WTC11 (cell line): ENCODE measurements at regions not wholly inside any gene's neighbourhood (a gene's known extent, or its start where the extent isn't known, plus 50 kb on each side); places are given as distances from the start of the nearest gene placed in this dataset.

Experiments
- CTCF ChIP-seq: fragments of 200-600 bp; IDR thresholded peaks from 2 replicates; pipeline ENCODE4 v1.8.0; 2022; ENCODE audit warnings: antibody characterized with exemption
- RORB ChIP-seq: fragments of 250-450 bp; sonication (Bioruptor Pico); IDR thresholded peaks from 2 replicates; pipeline ENCODE4 v1.9.0; 2021; ENCODE audit warnings: mild to moderate bottlenecking
- ZNF121 ChIP-seq: sonication (generic); formaldehyde crosslinking; IDR thresholded peaks from 2 replicates; pipeline ENCODE4 v1.8.0; 2023; ENCODE audit warnings: missing genetic modification reagents
- ZNF317 ChIP-seq: sonication (generic); formaldehyde crosslinking; IDR thresholded peaks from 2 replicates; pipeline ENCODE4 v1.8.1; 2023; ENCODE audit warnings: low read depth, mild to moderate bottlenecking, moderate library complexity, missing genetic modification reagents, borderline replicate concordance
- ZNF423 ChIP-seq: fragments of 250-450 bp; sonication (Bioruptor Pico); IDR thresholded peaks from 2 replicates; pipeline ENCODE4 v2.1.2; 2022; ENCODE audit warnings: mild to moderate bottlenecking, moderate library complexity
- TF ChIP-seq, protein P1 (sequence below): sonication (generic); formaldehyde crosslinking; IDR thresholded peaks from 2 replicates; pipeline ENCODE4 v1.8.0; 2022; ENCODE audit warnings: mild to moderate bottlenecking, missing genetic modification reagents
- TF ChIP-seq, protein P2 (sequence below): fragments of 250-450 bp; sonication (Bioruptor Pico); IDR thresholded peaks from 2 replicates; pipeline ENCODE4 v1.9.0; 2021; ENCODE audit warnings: moderate library complexity, mild to moderate bottlenecking, inconsistent platforms, borderline replicate concordance

- no peak for TF ChIP-seq CTCF
- no peak for TF ChIP-seq ZNF423 (CRISPR knock-in tag)
- TF ChIP-seq, protein P1, sequence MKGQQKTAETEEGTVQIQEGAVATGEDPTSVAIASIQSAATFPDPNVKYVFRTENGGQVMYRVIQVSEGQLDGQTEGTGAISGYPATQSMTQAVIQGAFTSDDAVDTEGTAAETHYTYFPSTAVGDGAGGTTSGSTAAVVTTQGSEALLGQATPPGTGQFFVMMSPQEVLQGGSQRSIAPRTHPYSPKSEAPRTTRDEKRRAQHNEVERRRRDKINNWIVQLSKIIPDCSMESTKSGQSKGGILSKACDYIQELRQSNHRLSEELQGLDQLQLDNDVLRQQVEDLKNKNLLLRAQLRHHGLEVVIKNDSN (CRISPR knock-in tag): no peak
- TF ChIP-seq, protein P2, sequence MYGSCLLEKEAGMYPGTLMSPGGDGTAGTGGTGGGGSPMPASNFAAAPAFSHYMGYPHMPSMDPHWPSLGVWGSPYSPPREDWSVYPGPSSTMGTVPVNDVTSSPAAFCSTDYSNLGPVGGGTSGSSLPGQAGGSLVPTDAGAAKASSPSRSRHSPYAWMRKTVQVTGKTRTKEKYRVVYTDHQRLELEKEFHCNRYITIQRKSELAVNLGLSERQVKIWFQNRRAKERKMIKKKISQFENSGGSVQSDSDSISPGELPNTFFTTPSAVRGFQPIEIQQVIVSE: no peak
- TF ChIP-seq ZNF121 (CRISPR knock-in tag): no peak
- TF ChIP-seq ZNF317 (CRISPR knock-in tag): no peak
- TF ChIP-seq RORB (CRISPR knock-in tag): no peak
Observed at GRCh38 chr12:83434600-83434999, 747.9 kb downstream of the TMTC2 start.
